Mesothelial cell of epicardium (in vitro differentiated cells): ENCODE measurements at regions not wholly inside any gene's neighbourhood (a gene's known extent, or its start where the extent isn't known, plus 50 kb on each side); places are given as distances from the start of the nearest gene placed in this dataset.
A peak's percentile ranks its signal among the peaks of the same experiment; 100 is the strongest.

Experiments used
- DNase-seq, 2 experiments: peaks; one replicate each; pipeline ENCODE4 v3.0.0; 2021; ENCODE audit warnings: low spot score in 2 of 2; ENCODE audit not compliant: unreplicated experiment in 2 of 2
- H3K27ac Mint-ChIP-seq: 2 replicates; pipeline ENCODE4 v1.8.0; 2021; ENCODE audit warnings: mixed read lengths
- H3K27me3 Mint-ChIP-seq: 2 replicates; pipeline ENCODE4 v1.8.0; 2021; ENCODE audit warnings: low read depth, mixed read lengths
- H3K36me3 Mint-ChIP-seq: 2 replicates; pipeline ENCODE4 v1.8.0; 2021; ENCODE audit warnings: mixed read lengths
- H3K4me1 Mint-ChIP-seq: 2 replicates; pipeline ENCODE4 v1.8.0; 2021; ENCODE audit warnings: mixed read lengths
- H3K4me3 Mint-ChIP-seq: 2 replicates; pipeline ENCODE4 v1.8.0; 2021; ENCODE audit warnings: mild to moderate bottlenecking, moderate library complexity, mixed read lengths
- H3K9me3 Mint-ChIP-seq: 2 replicates; pipeline ENCODE4 v1.8.0; 2021; ENCODE audit warnings: mixed read lengths
- CTCF ChIP-seq: fragments of 200-600 bp; sonication (generic); IDR thresholded peaks from one replicate; pipeline ENCODE4 v1.5.0; 2021; ENCODE audit warnings: antibody characterized with exemption; ENCODE audit not compliant: unreplicated experiment

- Mint-ChIP-seq H3K4me1 (peaks cover 17% of the 10 kb centered on the region), H3K27ac (no peak overlapping the region), H3K4me3 (no peak overlapping the region), H3K36me3 (peaks cover 12% of the 10 kb centered on the region), H3K27me3 (no peaks in the 10 kb centered on the region), H3K9me3 (peaks cover 23% of the 10 kb centered on the region)
- no peak for DNase-seq
- no peak for TF ChIP-seq CTCF
These were observed 303.6 kb upstream of the SLC35B3 start for GRCh38 chr6:8738951-8739350.

GRCh38 chr6:8736156-8736895 lies 301.0 kb upstream of the SLC35B3 start:
- peak overlapping the region; percentile 77 for H3K27ac Mint-ChIP-seq
- H3K27me3 Mint-ChIP-seq: no peaks in the 10 kb centered on the region
- peaks cover 19% of the 10 kb centered on the region for H3K4me1 Mint-ChIP-seq
- no peak for DNase-seq
- no peak for TF ChIP-seq CTCF
- no peak overlapping the region for H3K4me3 Mint-ChIP-seq
- peaks cover 8% of the 10 kb centered on the region for H3K36me3 Mint-ChIP-seq
- H3K9me3 Mint-ChIP-seq: peaks cover 14% of the 10 kb centered on the region

- no peak for DNase-seq
- Mint-ChIP-seq H3K4me3 (no peak overlapping the region), H3K4me1 (peaks cover 19% of the 10 kb centered on the region), H3K36me3 (no peaks in the 10 kb centered on the region), H3K27ac (no peak overlapping the region), H3K9me3 (no peaks in the 10 kb centered on the region), H3K27me3 (no peaks in the 10 kb centered on the region)
- no peak for TF ChIP-seq CTCF
These were observed 298.5 kb upstream of the SLC35B3 start for GRCh38 chr6:8733879-8734278.

DNA sequence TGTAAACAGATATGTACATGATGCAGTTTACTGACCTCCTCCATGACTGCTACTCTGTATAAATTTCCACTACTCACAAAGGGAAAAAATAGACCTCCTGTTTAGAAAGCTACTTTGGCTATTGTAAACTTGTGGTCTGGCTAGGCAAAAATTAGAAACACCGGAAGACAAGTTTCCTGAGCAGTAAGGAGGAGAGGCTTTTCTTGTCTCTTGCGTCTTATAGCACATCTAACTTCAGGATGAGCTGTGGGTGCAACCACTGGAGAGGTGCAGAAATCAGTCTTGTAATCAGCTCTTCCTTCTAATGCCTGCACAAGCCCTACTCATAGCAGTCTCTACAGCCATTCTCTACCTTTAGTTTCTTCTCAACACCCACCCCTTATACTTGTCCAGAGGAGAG lies 296.5 kb upstream of the SLC35B3 start:
- Mint-ChIP-seq H3K9me3 (no peaks in the 10 kb centered on the region), H3K36me3 (no peaks in the 10 kb centered on the region), H3K4me3 (no peak overlapping the region), H3K4me1 (peaks cover 16% of the 10 kb centered on the region), H3K27me3 (no peaks in the 10 kb centered on the region), H3K27ac (no peak overlapping the region)
- no peak for TF ChIP-seq CTCF
- no peak for DNase-seq

DNA sequence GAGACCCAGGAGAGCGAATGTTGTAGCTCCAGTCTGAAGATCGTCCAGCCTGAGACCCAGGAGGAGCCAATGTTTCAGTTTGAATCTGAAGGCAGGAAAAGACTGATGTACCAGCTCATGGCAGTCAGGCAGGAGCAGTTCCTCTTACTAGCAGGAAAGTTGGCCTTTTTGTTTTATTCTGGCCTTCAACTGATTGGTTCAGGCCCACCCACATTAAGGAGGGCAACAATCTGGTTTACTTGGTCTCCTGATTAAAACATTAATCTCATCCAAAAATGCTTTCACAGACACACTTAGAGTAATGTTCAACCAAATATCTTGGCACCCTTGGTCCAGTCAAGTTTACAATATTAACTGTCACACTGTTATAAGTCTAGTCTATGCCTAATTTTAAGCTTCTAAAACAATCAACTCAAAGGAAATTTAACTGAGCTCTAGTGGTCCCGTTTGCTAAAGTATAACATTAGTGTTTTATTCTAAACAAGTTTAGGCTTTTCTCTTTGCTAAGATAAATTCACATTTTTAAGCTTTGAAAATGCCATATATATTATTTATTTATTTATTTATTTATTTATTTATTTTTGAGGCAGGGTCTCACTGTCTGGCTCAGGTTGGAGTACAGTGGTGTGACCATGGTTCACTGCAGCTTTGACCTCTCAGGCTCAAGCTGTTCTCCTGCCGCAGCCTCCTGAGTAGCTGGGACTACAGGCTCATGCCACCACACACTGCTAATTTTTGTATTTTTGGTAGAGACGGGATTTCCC lies 275.5 kb upstream of the SLC35B3 start:
- H3K4me1 Mint-ChIP-seq: peaks cover 12% of the 10 kb centered on the region
- no peak overlapping the region for H3K4me3 Mint-ChIP-seq
- H3K27me3 Mint-ChIP-seq: no peaks in the 10 kb centered on the region
- DNase-seq: no peak
- no peak overlapping the region for H3K27ac Mint-ChIP-seq
- no peaks in the 10 kb centered on the region for H3K36me3 Mint-ChIP-seq
- H3K9me3 Mint-ChIP-seq: no peaks in the 10 kb centered on the region
- no peak for TF ChIP-seq CTCF
